Endothelial cell of umbilical vein (primary cell): ENCODE measurements at regions not wholly inside any gene's neighbourhood (a gene's known extent, or its start where the extent isn't known, plus 50 kb on each side); places are given as distances from the start of the nearest gene placed in this dataset.

Experiments
- BruUV-seq: library from RNA; stranded (reverse); fragments of 400-500 nt; replicated peaks from 2 replicates; lab custom pipeline; 2021; lab: Mats Ljungman, UMichigan
- CTCF ChIA-PET: fragments of 300-600, 350-600 bp; sonication (Branson Sonifier 250); formaldehyde crosslinking; loops from one replicate; lab custom pipeline; 2021; ENCODE audit warnings: antibody characterized with exemption, inconsistent platforms; lab: Charles Lee
- POLR2A ChIA-PET: fragments of 300-600, 350-600 bp; sonication (Branson Sonifier 250); formaldehyde crosslinking; loops from one replicate; lab custom pipeline; 2021; ENCODE audit warnings: antibody characterized with exemption, inconsistent platforms; lab: Charles Lee
- DNase-seq: peaks from one replicate; pipeline ENCODE4 v3.0.0-alpha.2; 2011; ENCODE audit warnings: low read depth, low spot score
- FAIRE-seq: peaks from 2 replicates; lab custom pipeline; 2011; peaks lifted over from hg19 to GRCh38; lab: Jason Lieb, UNC
- H2AFZ ChIP-seq: 2 replicates; pipeline ENCODE4 v1.6.0; 2012; ENCODE audit warnings: low read depth, low read length, control low read depth, inconsistent platforms
- H3K27ac ChIP-seq: 2 replicates; pipeline ENCODE4 v1.5.1; 2011; ENCODE audit warnings: low read depth, mild to moderate bottlenecking, control low read depth, low read length, moderate library complexity; ENCODE audit not compliant: insufficient read depth
- H3K27me3 ChIP-seq, 2 experiments: 2 replicates each; pipeline versions ENCODE4 v1.6.0 to v1.6.1; 2011; ENCODE audit warnings: low read length in 2 of 2, mixed read lengths in 1 of 2; ENCODE audit not compliant: control insufficient read depth in 2 of 2, insufficient read depth in 2 of 2
- H3K36me3 ChIP-seq, 2 experiments: 2 replicates in 1 of 2; 3 replicates in 1 of 2; pipeline ENCODE4 v1.5.1; 2011; ENCODE audit warnings: low read length in 2 of 2, mild to moderate bottlenecking in 1 of 2, moderate library complexity in 1 of 2; ENCODE audit not compliant: control insufficient read depth in 2 of 2, insufficient read depth in 2 of 2; ENCODE audit errors: extremely low read depth in 1 of 2
- H3K4me1 ChIP-seq: 3 replicates; pipeline ENCODE4 v1.5.1; 2011; ENCODE audit warnings: mild to moderate bottlenecking, low read length; ENCODE audit not compliant: control insufficient read depth, insufficient read depth; ENCODE audit errors: extremely low read depth
- H3K4me2 ChIP-seq: 2 replicates; pipeline ENCODE4 v1.6.1; 2011; ENCODE audit warnings: low read length, control low read depth, mixed read lengths; ENCODE audit not compliant: insufficient read depth
- H3K4me3 ChIP-seq, 3 experiments: fragments of 200-600 bp in 1 of 3; sonication (generic), shearing (Covaris generic) in 1 of 3; replicated peaks in 1 of 3; 2 replicates each; pipeline ENCODE4 v1.5.1; 2011 to 2016; ENCODE audit warnings: control low read depth in 3 of 3, low read length in 3 of 3, mild to moderate bottlenecking in 2 of 3, inconsistent platforms in 1 of 3, low read depth in 1 of 3, moderate library complexity in 1 of 3; ENCODE audit not compliant: insufficient read depth in 1 of 3
- H3K79me2 ChIP-seq: 2 replicates; pipeline ENCODE4 v1.6.0; 2012; ENCODE audit warnings: low read length, inconsistent platforms; ENCODE audit not compliant: control insufficient read depth, insufficient read depth
- H3K9ac ChIP-seq: replicated peaks from 2 replicates; pipeline ENCODE3; 2011; ENCODE audit warnings: low read length, control low read depth; ENCODE audit not compliant: insufficient read depth; ENCODE audit errors: extremely low read depth
- H3K9me1 ChIP-seq: replicated peaks from 3 replicates; pipeline ENCODE4 v1.6.0; 2011; ENCODE audit warnings: mild to moderate bottlenecking, low read length; ENCODE audit not compliant: control insufficient read depth, insufficient read depth; ENCODE audit errors: extremely low read depth
- H3K9me3 ChIP-seq: replicated peaks from 2 replicates; pipeline ENCODE4 v1.5.1; 2012; ENCODE audit warnings: low read length, inconsistent platforms; ENCODE audit not compliant: control insufficient read depth, insufficient read depth
- H4K20me1 ChIP-seq: replicated peaks from 2 replicates; pipeline ENCODE3; 2011; ENCODE audit warnings: mild to moderate bottlenecking, low read length; ENCODE audit not compliant: control insufficient read depth, insufficient read depth; ENCODE audit errors: extremely low read depth
- CTCF ChIP-seq, 2 donors: IDR thresholded peaks; 1 replicate in 1 of 2; 2 replicates in 1 of 2; pipeline ENCODE4 v1.5.1; 2011; ENCODE audit warnings: low read length in 2 of 2, mild to moderate bottlenecking in 2 of 2, moderate library complexity in 2 of 2, control low read depth in 1 of 2, inconsistent platforms in 1 of 2, low read depth in 1 of 2; ENCODE audit not compliant: insufficient read depth in 1 of 2; ENCODE audit errors: extremely low read depth in 1 of 2
- EZH2 ChIP-seq: IDR thresholded peaks from 2 replicates; pipeline ENCODE4 v1.6.1; 2012; ENCODE audit warnings: borderline replicate concordance, low read depth, mild to moderate bottlenecking, moderate library complexity, low read length, inconsistent platforms; ENCODE audit not compliant: severe bottlenecking
- FOS ChIP-seq: IDR thresholded peaks from 2 replicates; pipeline ENCODE4 v1.6.1; 2011; ENCODE audit warnings: mild to moderate bottlenecking, low read length, moderate library complexity, borderline replicate concordance; ENCODE audit not compliant: insufficient read depth
- GATA2 ChIP-seq: IDR thresholded peaks from 2 replicates; pipeline ENCODE4 v1.7.0; 2011; ENCODE audit warnings: low read depth, mild to moderate bottlenecking, moderate library complexity, mixed read lengths, low read length; ENCODE audit not compliant: insufficient read length, insufficient read depth
- JUN ChIP-seq: IDR thresholded peaks from 2 replicates; pipeline ENCODE4 v1.6.1; 2011; ENCODE audit warnings: borderline replicate concordance, low read depth; ENCODE audit not compliant: insufficient read length, insufficient read depth
- MYC ChIP-seq: IDR thresholded peaks from one replicate; pipeline ENCODE4 v1.6.1; 2011; ENCODE audit warnings: mild to moderate bottlenecking, low read depth, low read length
- POLR2A ChIP-seq: IDR thresholded peaks from 2 replicates; pipeline ENCODE4 v1.6.1; 2012; ENCODE audit warnings: low read depth, mild to moderate bottlenecking, control low read depth, low read length
- POLR2AphosphoS5 ChIP-seq: IDR thresholded peaks from 2 replicates; pipeline ENCODE4 v1.6.1; 2012; ENCODE audit warnings: low read depth, mild to moderate bottlenecking, control low read depth, low read length, moderate library complexity; ENCODE audit not compliant: insufficient read depth
- dilution Hi-C: fragments of 300-500 bp; cut with MboI; formaldehyde crosslinking; loops from one replicate; pipeline ENCODE4 v1.15.0; 2019; ENCODE audit warnings: low sequenced_read_pairs; ENCODE audit not compliant: extremely low pct_ligation_motif_present
- intact Hi-C: fragments of 100-400 bp; cut with micrococcal nuclease; formaldehyde crosslinking; loops from one replicate; pipeline ENCODE4 v1.10.0; 2022
- TF ChIP-seq, protein P1 (sequence below): IDR thresholded peaks from 2 replicates; pipeline ENCODE4 v1.6.1; 2011; ENCODE audit not compliant: insufficient read depth, insufficient read length

DNA sequence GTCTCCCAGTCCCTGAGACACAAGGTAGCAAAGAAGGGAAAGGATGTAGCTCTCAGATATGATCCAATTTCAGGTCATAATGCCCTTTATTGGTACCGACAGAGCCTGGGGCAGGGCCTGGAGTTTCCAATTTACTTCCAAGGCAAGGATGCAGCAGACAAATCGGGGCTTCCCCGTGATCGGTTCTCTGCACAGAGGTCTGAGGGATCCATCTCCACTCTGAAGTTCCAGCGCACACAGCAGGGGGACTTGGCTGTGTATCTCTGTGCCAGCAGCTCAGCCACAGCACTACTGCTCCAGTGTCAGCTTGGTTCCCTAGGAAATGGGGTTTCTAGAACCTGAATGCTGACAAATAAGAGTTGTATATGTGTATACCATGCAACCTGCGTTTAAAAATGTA lies 74.6 kb upstream of the PRSS58 start:
- Histone ChIP-seq H3K4me3 (no peak overlapping the region), H2AFZ (no peak overlapping the region), H3K4me1 (no peaks in the 10 kb centered on the region), H3K4me2 (no peak overlapping the region), H3K36me3 (no peaks in the 10 kb centered on the region), H3K27ac (no peak overlapping the region), H3K9me3 (no peaks in the 10 kb centered on the region), H3K9ac (no peak overlapping the region), H3K9me1 (no peaks in the 10 kb centered on the region), H3K79me2 (no peaks in the 10 kb centered on the region), H3K27me3 (no peaks in the 10 kb centered on the region), H4K20me1 (no peaks in the 10 kb centered on the region)
- no peak for FAIRE-seq
- DNase-seq = no peak
- no peak for TF ChIP-seq CTCF (IDR thresholded peaks at IDR 0.05; ENCODE audit: extremely low read depth in 1 of 2, insufficient read depth in 1 of 2, low read depth in 1 of 2, low read length in 2 of 2)
- no peak for TF ChIP-seq POLR2A
- TF ChIP-seq FOS = no peak
- TF ChIP-seq GATA2 = no peak
- TF ChIP-seq JUN = no peak
- TF ChIP-seq MYC = no peak
- no peak for TF ChIP-seq POLR2AphosphoS5
- no peak for TF ChIP-seq EZH2
- TF ChIP-seq, protein P1, sequence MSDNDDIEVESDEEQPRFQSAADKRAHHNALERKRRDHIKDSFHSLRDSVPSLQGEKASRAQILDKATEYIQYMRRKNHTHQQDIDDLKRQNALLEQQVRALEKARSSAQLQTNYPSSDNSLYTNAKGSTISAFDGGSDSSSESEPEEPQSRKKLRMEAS = no peak
- intact Hi-C loops (no loop called here), dilution Hi-C loops (no loop called here)
- CTCF ChIA-PET = interaction anchor here (1.4 kb wide), 1 partner anchor 9 kb away, joined by 6 read pairs; no protein-coding TSS in a partner anchor
- BruUV-seq = no TSS peak
- POLR2A ChIA-PET = no interaction called here
